Mucosa of rectum (tissue), 2 donors: ENCODE measurements at regions not wholly inside any gene's neighbourhood (a gene's known extent, or its start where the extent isn't known, plus 50 kb on each side); places are given as distances from the start of the nearest gene placed in this dataset.

ENCODE experiments used
- H3K27ac ChIP-seq, 2 donors: one replicate each; pipeline ENCODE4 v1.7.0; 2013; ENCODE audit warnings: inconsistent platforms in 2 of 2, low read depth in 2 of 2, low read length in 2 of 2
- H3K27me3 ChIP-seq, 2 donors: one replicate each; pipeline ENCODE4 v1.7.0; 2013; ENCODE audit warnings: low read length in 2 of 2; ENCODE audit not compliant: control insufficient read depth in 2 of 2, insufficient read depth in 2 of 2
- H3K36me3 ChIP-seq, 2 donors: one replicate each; pipeline ENCODE4 v1.7.0; 2013; ENCODE audit warnings: low read length in 2 of 2; ENCODE audit not compliant: control insufficient read depth in 2 of 2, insufficient read depth in 2 of 2
- H3K4me1 ChIP-seq, 2 donors: one replicate each; pipeline ENCODE4 v1.7.0; 2013; ENCODE audit warnings: low read length in 2 of 2, mild to moderate bottlenecking in 1 of 2; ENCODE audit not compliant: control insufficient read depth in 2 of 2, insufficient read depth in 2 of 2
- H3K4me3 ChIP-seq, 2 donors: one replicate each; pipeline ENCODE4 v1.7.0; 2013; ENCODE audit warnings: low read length in 2 of 2
- H3K9ac ChIP-seq, 2 donors: one replicate each; pipeline ENCODE4 v1.7.0; 2013; ENCODE audit warnings: low read length in 2 of 2, low read depth in 1 of 2, mild to moderate bottlenecking in 1 of 2
- H3K9me3 ChIP-seq, 2 donors: one replicate each; pipeline ENCODE4 v1.7.0; 2013; ENCODE audit warnings: low read length in 2 of 2; ENCODE audit not compliant: control insufficient read depth in 2 of 2
- donor health status: healthy.
- donor health status: Normal muscosa, but diverticular disease.

DNA sequence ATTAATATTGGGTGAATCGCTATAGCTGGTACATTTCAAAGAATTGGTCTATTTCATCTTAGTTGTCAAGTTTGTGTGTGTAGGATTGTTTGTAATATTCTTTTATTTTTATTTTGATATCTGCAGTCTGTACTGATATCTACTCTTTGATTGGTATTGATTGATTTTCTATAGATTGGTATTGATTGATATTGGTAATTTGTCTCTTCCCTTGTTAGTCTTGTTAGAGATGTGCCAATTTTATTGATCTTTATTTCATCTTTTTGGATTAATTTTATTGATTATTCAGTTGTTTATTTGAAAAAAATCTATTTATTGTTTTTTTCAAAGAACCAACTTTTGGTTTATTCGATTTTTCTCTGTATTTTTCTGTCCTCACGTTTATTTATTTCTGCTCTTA, 61.4 kb downstream of the TM2D3 start:
- no peaks in the 10 kb centered on the region for H3K4me1 ChIP-seq
- H3K9me3 ChIP-seq, result no peaks in the 10 kb centered on the region
- no peak overlapping the region for H3K4me3 ChIP-seq
- no peak overlapping the region for H3K9ac ChIP-seq
- H3K27me3 ChIP-seq, result no peaks in the 10 kb centered on the region
- no peaks in the 10 kb centered on the region for H3K36me3 ChIP-seq
- H3K27ac ChIP-seq, result no peak overlapping the region

DNA sequence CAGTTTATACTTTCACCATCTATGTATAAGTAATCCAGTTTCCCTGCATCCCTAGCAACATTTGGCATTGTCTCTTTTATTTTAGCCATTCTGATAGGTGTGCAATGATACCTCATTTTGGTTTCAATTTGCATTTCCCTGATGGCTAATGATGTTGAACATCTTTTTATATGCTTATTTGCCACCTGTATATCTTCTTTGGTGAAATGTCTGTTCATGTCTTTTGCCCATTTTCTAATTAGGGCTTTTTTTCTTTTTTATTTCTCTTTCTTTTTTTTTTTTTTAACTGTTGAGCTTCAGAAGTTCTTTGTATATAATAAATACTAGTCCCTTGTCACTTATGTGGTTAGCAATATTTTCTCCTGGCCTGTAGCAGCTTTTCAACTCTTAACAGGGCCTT, 68.9 kb downstream of the TM2D3 start:
- Histone ChIP-seq H3K36me3 (no peaks in the 10 kb centered on the region), H3K27me3 (peaks cover 0 to 5% of the 10 kb centered on the region in 2 donors), H3K27ac (no peak overlapping the region), H3K9ac (no peak overlapping the region), H3K4me3 (no peak overlapping the region), H3K9me3 (no peaks in the 10 kb centered on the region), H3K4me1 (no peaks in the 10 kb centered on the region)

GRCh38 chr15:101580431-101580830, 71.8 kb downstream of the TM2D3 start:
- Histone ChIP-seq H3K4me3 (no peak overlapping the region), H3K27me3 (peaks cover 0 to 5% of the 10 kb centered on the region in 2 donors), H3K36me3 (no peaks in the 10 kb centered on the region), H3K9me3 (no peaks in the 10 kb centered on the region), H3K27ac (no peak overlapping the region), H3K4me1 (no peaks in the 10 kb centered on the region), H3K9ac (no peak overlapping the region)

DNA sequence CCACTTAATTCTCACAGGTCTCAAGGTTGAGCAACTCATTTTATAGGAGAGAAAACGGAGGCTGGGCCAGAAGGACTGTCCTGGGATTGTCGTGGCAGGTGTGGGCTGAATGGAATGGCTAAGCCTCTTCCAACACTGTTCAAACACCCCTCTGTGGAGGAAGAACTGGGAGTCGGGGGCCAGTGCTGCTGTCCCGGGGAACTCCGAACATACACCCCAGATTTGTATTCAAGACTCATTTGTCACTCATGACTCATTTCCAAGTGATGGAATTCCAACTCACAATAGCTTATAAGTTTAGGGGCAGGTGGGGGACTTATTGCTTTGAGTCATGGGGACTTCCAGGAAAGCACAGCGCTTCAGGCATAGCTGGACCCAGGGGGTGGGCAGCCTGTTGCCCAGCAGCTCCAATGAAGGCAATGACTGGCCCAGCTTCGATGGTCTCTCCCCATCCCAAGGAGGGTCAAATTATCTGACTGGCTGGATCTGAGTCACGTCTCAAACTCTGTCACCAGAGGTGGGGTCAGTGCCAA, 72.5 kb downstream of the TM2D3 start:
- no peak overlapping the region for H3K9ac ChIP-seq
- H3K36me3 ChIP-seq, result no peaks in the 10 kb centered on the region
- no peaks in the 10 kb centered on the region for H3K4me1 ChIP-seq
- no peaks in the 10 kb centered on the region for H3K9me3 ChIP-seq
- no peak overlapping the region for H3K27ac ChIP-seq
- H3K27me3 ChIP-seq, result peaks cover 0 to 5% of the 10 kb centered on the region in 2 donors
- no peak overlapping the region for H3K4me3 ChIP-seq

GRCh38 chr15:101578443-101578894, 73.7 kb downstream of the TM2D3 start:
- H3K9ac ChIP-seq, result no peak overlapping the region
- no peaks in the 10 kb centered on the region for H3K4me1 ChIP-seq
- H3K9me3 ChIP-seq, result no peaks in the 10 kb centered on the region
- no peak overlapping the region for H3K27ac ChIP-seq
- H3K27me3 ChIP-seq, result peaks cover 0 to 5% of the 10 kb centered on the region in 2 donors
- no peak overlapping the region for H3K4me3 ChIP-seq
- H3K36me3 ChIP-seq, result no peaks in the 10 kb centered on the region

GRCh38 chr15:101573951-101574350, 78.2 kb downstream of the TM2D3 start:
- Histone ChIP-seq H3K36me3 (no peaks in the 10 kb centered on the region), H3K4me1 (peaks cover 0 to 3% of the 10 kb centered on the region in 2 donors), H3K27me3 (no peaks in the 10 kb centered on the region), H3K4me3 (no peak overlapping the region), H3K9me3 (no peaks in the 10 kb centered on the region), H3K9ac (no peak overlapping the region), H3K27ac (no peak overlapping the region)

DNA sequence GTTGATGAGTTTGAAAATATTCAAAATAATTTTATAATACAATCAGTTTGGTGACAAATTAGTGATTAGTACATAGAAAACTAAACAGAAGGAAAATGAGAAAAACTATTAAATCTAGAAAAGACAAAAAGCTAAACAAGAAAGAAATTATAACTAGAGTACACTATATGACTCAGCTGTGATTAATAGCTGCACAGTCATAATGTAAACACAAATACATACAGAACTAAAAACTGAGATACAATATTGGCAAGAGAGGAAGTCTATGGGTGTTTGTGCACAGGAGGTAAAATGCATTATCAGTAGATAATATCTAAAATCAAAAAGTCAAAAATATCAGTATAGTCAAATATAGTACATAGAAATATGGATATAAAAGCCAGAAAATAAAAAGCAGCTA, 80.7 kb upstream of the PCSK6 start:
- H3K27ac ChIP-seq, result no peak overlapping the region
- H3K4me3 ChIP-seq, result no peak overlapping the region
- peaks cover 0 to 5% of the 10 kb centered on the region in 2 donors for H3K4me1 ChIP-seq
- no peaks in the 10 kb centered on the region for H3K27me3 ChIP-seq
- no peak overlapping the region for H3K9ac ChIP-seq
- H3K9me3 ChIP-seq, result no peaks in the 10 kb centered on the region
- no peaks in the 10 kb centered on the region for H3K36me3 ChIP-seq

DNA sequence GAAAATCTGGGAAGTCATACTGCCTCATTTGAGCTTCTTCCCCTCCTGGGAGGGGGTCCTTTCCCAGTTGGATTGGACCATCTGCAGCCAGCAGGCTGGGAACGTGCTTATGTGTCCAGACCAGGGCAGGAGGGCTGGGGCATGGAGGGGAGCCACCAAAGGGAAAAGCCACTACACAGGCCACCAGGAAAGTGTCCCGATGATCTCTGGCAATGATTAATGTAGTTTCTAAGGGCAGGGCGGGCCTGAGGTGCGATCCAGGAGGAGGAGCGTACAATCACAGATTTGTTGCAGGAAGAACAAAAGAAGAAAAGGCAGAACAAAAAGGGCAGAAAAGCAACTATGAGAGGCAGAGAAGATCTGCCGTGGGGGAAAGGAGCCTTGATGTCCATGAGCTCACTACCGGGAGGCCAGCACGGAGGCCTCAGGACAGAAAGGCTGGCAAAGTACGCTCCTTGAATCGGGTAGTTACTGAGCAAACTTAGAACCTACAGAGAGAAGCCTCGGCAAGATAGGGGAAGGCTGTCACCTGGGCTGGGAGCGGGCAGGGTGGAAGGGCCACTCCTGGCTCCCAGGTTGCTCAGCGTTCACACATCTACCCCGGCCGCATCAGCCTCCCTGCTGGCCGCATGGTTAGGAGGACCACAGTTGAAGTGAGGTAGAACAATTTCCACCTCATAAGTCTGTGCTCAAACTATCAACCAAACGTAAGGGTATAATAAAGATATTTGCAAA, 79.5 kb upstream of the PCSK6 start:
- H3K9ac ChIP-seq, result peak overlapping the region in 1 of 2 donors; percentile 21
- H3K4me3 ChIP-seq, result peak overlapping the region; percentile 34 to 51
- peak overlapping the region; percentile 59 to 69 for H3K27ac ChIP-seq
- H3K27me3 ChIP-seq, result no peaks in the 10 kb centered on the region
- peaks cover 0 to 5% of the 10 kb centered on the region in 2 donors for H3K4me1 ChIP-seq
- H3K9me3 ChIP-seq, result no peaks in the 10 kb centered on the region
- no peaks in the 10 kb centered on the region for H3K36me3 ChIP-seq

GRCh38 chr15:101568309-101568708, 78.8 kb upstream of the PCSK6 start:
- Histone ChIP-seq H3K9ac (no peak overlapping the region), H3K36me3 (no peaks in the 10 kb centered on the region), H3K27ac (no peak overlapping the region)

DNA sequence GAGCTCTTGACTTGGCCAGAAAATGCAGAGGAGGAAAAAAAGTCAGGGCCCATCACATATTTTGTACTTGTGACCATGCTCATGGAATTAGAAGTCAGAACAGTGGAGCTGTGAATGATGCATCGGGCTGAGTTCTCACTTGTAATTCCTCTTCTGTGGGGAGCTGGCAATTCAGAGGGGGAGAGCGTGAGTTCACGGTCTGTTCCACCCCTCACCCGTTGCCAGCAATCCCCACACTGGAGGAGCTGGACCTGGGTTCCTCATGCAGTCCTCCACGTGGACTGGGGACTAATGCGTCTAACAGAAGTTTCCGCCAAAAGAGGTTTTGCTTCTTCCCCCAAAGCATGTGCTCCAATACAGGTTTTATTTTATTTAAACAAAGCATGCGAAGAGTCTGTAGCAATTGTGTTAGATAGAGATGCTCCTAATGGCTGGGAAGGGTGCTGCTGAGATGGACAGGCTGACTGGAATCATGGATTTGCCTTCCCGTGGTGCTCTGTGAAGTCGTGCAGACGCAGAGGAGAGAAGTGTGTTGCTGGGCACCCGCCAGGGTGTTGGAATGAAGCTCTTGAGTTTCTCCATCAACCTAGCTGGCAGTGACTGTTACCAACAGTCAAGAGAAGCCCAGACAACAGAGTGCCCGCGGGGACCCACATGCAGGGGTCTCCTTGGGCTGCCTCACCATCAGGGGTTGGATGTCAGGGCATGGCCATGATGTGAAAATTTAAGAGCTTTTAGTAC, 77.4 kb upstream of the PCSK6 start:
- no peak overlapping the region for H3K9ac ChIP-seq
- no peaks in the 10 kb centered on the region for H3K36me3 ChIP-seq

More at GRCh38 chr15:101568309-101568708, 78.8 kb upstream of the PCSK6 start:
- Histone ChIP-seq H3K9me3 (no peaks in the 10 kb centered on the region), H3K4me3 (no peak overlapping the region), H3K27me3 (no peaks in the 10 kb centered on the region), H3K4me1 (peaks cover 0 to 5% of the 10 kb centered on the region in 2 donors)

More for the DNA sequence above, 77.4 kb upstream of the PCSK6 start:
- Histone ChIP-seq H3K9me3 (no peaks in the 10 kb centered on the region), H3K4me1 (peaks cover 0 to 5% of the 10 kb centered on the region in 2 donors), H3K27me3 (no peaks in the 10 kb centered on the region), H3K27ac (no peak overlapping the region), H3K4me3 (no peak overlapping the region)
